ENCODE measurements at regions not wholly inside any gene's neighbourhood (a gene's known extent, or its start where the extent isn't known, plus 50 kb on each side); places are given as distances from the start of the nearest gene placed in this dataset.

- Histone ChIP-seq H3K4me1 (ENCODE audit: control insufficient read depth, insufficient read depth, low read length) (no peaks in the 10 kb centered on the region), H3K27me3 (ENCODE audit: control insufficient read depth, insufficient read depth, low read length, poor library complexity, severe bottlenecking) (no peaks in the 10 kb centered on the region), H3K36me3 (ENCODE audit: control insufficient read depth, insufficient read depth, low read length) (no peaks in the 10 kb centered on the region), H3K27ac (ENCODE audit: low read depth, low read length) (no peak overlapping the region), H3K9ac (ENCODE audit: extremely low read depth, low read length, poor library complexity, severe bottlenecking) (no peak overlapping the region), H3K4me3 (ENCODE audit: low read length) (no peak overlapping the region), H3K9me3 (ENCODE audit: control insufficient read depth, low read length) (no peaks in the 10 kb centered on the region)
- TF ChIP-seq CTCF (conservative IDR thresholded peaks at IDR 0.05): no peak
- H3K27me3 Mint-ChIP-seq (ENCODE audit: insufficient read depth): peaks cover 5% of the 10 kb centered on the region
- no peaks in the 10 kb centered on the region for H3K4me1 Mint-ChIP-seq
- no peak overlapping the region for H3K27ac Mint-ChIP-seq
- H3K36me3 Mint-ChIP-seq (ENCODE audit: low read depth): no peaks in the 10 kb centered on the region
- DNase-seq: no peak
- peaks cover 6% of the 10 kb centered on the region for H3K9me3 Mint-ChIP-seq
- no peak overlapping the region for H3K4me3 Mint-ChIP-seq
- WGBS, 2 experiments (ENCODE audit: insufficient coverage in 1 of 2, insufficient read length in 1 of 2): 82 to 94% methylated on average over 2 to 4 of the region's 4 CpGs
These were observed 58.1 kb upstream of the HOPX start for GRCh38 chr4:56739066-56739777.

DNA sequence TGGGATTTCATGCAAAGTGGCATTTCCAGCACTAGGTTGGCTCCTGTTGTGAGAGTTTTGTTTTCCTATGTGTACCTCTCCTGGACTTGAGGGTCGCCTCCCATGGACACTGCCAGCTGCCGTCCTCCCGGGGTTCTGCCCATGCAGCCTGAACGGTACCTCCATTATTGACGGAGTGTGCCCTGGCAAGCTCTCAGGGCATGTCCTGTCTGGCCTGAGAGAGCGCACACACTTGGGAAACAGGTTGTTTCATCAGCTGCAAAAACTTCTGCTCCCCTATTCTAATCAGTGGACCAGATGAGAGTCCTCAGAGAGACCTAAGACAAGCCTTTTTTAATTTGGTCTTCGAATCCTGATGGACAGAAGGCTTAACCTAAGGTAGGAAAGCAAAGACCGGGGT, 56.6 kb upstream of the HOPX start:
- peaks cover 6% of the 10 kb centered on the region for H3K9me3 Mint-ChIP-seq
- 92 to 96% methylated on average over 6 to 8 of the region's 8 CpGs for WGBS, 2 experiments (ENCODE audit: insufficient coverage in 1 of 2, insufficient read length in 1 of 2)
- no peaks in the 10 kb centered on the region for H3K36me3 Mint-ChIP-seq (ENCODE audit: low read depth)
- peaks cover 8% of the 10 kb centered on the region for H3K27me3 Mint-ChIP-seq (ENCODE audit: insufficient read depth)
- DNase-seq: no peak
- no peaks in the 10 kb centered on the region for H3K4me1 ChIP-seq (ENCODE audit: control insufficient read depth, insufficient read depth, low read length)
- H3K4me3 Mint-ChIP-seq: no peak overlapping the region
- no peaks in the 10 kb centered on the region for H3K9me3 ChIP-seq (ENCODE audit: control insufficient read depth, low read length)
- H3K36me3 ChIP-seq (ENCODE audit: control insufficient read depth, insufficient read depth, low read length): no peaks in the 10 kb centered on the region
- no peaks in the 10 kb centered on the region for H3K27me3 ChIP-seq (ENCODE audit: control insufficient read depth, insufficient read depth, low read length, poor library complexity, severe bottlenecking)
- H3K27ac ChIP-seq (ENCODE audit: low read depth, low read length): no peak overlapping the region
- TF ChIP-seq CTCF (conservative IDR thresholded peaks at IDR 0.05): no peak
- no peak overlapping the region for H3K27ac Mint-ChIP-seq
- no peak overlapping the region for H3K9ac ChIP-seq (ENCODE audit: extremely low read depth, low read length, poor library complexity, severe bottlenecking)
- H3K4me1 Mint-ChIP-seq: no peaks in the 10 kb centered on the region
- no peak overlapping the region for H3K4me3 ChIP-seq (ENCODE audit: low read length)

GRCh38 chr4:56733352-56733751, 52.3 kb upstream of the HOPX start:
- H3K27me3 ChIP-seq (ENCODE audit: control insufficient read depth, insufficient read depth, low read length, poor library complexity, severe bottlenecking): no peaks in the 10 kb centered on the region
- no peak overlapping the region for H3K4me3 ChIP-seq (ENCODE audit: low read length)
- Mint-ChIP-seq H3K36me3 (ENCODE audit: low read depth) (no peaks in the 10 kb centered on the region), H3K4me3 (no peak overlapping the region), H3K27me3 (ENCODE audit: insufficient read depth) (peaks cover 6% of the 10 kb centered on the region), H3K4me1 (peaks cover 8% of the 10 kb centered on the region), H3K27ac (no peak overlapping the region), H3K9me3 (peaks cover 6% of the 10 kb centered on the region)
- H3K36me3 ChIP-seq (ENCODE audit: control insufficient read depth, insufficient read depth, low read length): no peaks in the 10 kb centered on the region
- WGBS, 2 experiments (ENCODE audit: insufficient coverage in 1 of 2, insufficient read length in 1 of 2): 95 to 100% methylated on average over 2 to 5 of the region's 5 CpGs
- H3K9me3 ChIP-seq (ENCODE audit: control insufficient read depth, low read length): no peaks in the 10 kb centered on the region
- no peak for DNase-seq
- no peak overlapping the region for H3K9ac ChIP-seq (ENCODE audit: extremely low read depth, low read length, poor library complexity, severe bottlenecking)
- no peak for TF ChIP-seq CTCF (conservative IDR thresholded peaks at IDR 0.05)
- no peaks in the 10 kb centered on the region for H3K4me1 ChIP-seq (ENCODE audit: control insufficient read depth, insufficient read depth, low read length)
- H3K27ac ChIP-seq (ENCODE audit: low read depth, low read length): no peak overlapping the region
